HG03565 (cell line): ENCODE measurements at regions not wholly inside any gene's neighbourhood (a gene's known extent, or its start where the extent isn't known, plus 50 kb on each side); places are given as distances from the start of the nearest gene placed in this dataset.
"Not testable (repeated sequence)": the region's sequence is repeated elsewhere in the genome, so short reads cannot be mapped to it uniquely, and the experiment has no call there.

Experiments used
- ATAC-seq: cut with Tn5 transposase; IDR thresholded peaks from one replicate; pipeline ENCODE4 v1.9.1; 2021; ENCODE audit warnings: mild to moderate bottlenecking, moderate library complexity; ENCODE audit not compliant: unreplicated experiment

- no peak for ATAC-seq
Measured at GRCh38 chr9:17083258-17083657, 51.6 kb upstream of the CNTLN start.

DNA sequence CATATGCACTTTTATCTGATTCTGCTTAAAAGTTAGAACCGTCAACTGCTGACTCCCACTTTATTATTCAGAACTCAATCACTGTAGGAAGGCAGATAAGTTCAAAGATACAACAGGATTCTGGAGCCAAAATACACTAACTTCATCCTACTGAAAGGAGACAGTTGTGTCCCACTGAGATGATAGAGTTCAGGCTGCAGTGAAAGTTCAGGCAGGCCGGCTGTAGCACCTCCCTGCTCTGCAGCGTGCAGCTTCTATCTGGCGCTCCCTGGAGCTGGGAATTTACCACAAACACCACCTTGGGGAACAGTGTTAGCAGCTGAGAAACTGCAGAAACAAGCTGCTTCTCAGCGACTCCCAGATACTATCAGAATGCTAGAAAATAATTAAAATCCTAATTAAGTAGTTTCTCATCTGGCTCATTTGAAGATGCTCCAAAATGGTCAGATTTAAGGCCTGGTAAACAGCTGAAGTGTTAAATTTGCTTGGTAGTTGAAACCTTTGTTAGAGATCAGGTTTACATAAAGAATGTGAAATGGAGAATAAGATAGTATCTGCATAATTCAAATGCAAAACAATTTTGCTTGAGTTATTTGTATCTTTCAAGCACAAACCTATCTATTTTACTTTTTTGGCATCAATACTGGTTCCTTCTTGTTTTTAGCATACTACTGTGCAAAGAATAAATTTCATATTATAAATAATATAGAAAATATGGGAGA, 52.3 kb upstream of the CNTLN start:
- no peak for ATAC-seq

DNA sequence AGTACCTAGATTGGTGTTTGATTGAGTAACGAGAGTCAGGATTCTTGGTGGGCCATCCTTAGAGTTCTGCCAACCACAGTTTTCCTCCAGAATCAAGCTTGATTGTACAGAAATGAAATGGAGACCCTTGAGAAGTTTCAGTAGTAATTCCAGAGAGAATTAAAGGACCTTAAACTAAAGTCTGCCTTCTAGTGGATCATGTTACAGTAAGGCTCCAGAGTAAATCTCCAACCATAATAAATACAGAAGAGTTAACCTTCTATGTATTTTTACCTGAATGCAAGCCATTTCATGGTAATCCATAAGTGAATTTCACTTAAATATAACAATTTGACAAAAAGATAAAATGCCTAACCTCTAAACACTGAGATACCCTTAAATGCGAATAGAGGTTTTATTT, 53.0 kb upstream of the CNTLN start:
- no peak for ATAC-seq

DNA sequence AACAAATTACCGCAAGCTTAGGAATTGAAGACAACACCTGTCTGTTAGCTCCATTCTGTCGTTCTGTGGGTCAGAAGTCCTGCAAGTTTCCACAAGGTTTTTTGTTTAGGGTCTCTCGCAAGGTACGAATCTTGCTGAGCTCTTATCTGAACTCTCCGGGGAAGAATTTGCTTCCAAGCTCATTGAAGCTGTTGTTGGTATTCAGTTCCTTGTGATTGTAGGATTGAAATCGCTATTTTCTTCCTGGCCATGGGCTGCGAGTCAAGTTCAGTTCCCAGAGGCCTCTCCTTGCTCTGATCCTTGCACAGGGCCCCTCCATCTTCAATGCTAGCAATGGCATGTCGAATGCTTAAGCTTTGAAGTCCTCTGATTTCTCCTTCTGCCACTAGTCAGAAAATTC, 53.5 kb upstream of the CNTLN start:
- ATAC-seq, result no peak

DNA sequence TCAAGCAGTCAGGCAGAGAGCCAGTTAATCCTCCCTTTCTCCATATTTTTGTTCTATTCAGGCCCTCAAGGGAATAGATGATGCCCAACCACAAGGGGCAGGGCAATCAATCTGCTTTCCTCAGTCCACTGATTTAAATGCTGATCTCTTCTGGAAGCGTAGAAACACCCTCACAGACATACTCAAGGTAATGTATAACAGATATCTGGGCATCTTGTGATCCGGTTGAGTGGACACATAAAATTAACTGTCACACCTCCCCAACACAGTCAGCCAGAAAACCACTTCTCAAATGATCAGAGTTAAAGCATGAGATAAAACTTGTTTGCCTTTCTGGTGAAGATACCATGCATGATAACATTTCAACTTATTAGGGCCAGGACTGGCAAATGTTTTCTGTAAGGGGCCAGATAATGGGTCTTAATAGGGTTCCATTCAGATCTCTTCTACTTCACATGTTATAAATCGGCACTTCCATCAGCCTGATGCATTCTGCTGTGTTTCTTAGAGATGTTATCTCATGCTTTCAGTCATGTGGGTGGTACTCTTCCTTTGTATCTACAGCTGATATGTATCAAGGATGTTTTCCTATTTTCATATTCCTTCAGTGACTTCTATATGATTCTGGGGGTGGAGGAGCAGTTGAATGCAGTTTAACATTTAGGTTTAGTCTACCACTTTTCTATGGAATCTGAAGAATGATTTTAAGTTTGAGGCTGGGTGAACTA, 58.9 kb upstream of the CNTLN start:
- ATAC-seq, result no peak

DNA sequence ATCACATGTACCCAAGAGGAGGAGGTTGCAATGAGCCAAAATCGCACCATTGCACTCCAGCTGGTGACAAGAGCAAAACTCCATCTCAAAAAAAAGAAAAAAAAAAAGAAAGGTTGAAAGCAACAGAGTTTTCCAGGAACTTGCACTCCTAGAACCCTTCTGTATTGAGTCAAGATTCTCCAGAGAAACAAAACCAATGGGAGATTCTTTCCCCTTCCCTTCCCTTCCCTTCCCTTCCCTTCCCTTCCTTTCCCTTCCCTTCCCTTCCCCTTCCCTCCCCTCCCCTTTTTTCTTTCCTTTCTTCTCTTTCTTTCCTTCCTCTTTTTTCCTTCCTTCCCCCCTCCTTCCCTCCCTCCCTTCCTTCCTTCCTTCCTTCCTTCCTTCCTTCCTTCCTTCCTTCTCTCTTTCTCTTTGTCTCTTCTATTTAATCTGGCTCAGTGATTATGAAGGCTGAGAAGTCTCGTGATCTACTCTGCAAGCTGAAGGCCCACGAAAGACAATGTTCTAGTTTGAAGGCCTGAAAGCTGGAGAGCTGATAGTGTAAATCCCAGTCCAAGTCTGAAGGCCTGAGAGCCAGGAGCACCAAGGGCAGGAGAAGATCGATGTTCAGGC, 59.6 kb upstream of the CNTLN start:
- no peak for ATAC-seq

DNA sequence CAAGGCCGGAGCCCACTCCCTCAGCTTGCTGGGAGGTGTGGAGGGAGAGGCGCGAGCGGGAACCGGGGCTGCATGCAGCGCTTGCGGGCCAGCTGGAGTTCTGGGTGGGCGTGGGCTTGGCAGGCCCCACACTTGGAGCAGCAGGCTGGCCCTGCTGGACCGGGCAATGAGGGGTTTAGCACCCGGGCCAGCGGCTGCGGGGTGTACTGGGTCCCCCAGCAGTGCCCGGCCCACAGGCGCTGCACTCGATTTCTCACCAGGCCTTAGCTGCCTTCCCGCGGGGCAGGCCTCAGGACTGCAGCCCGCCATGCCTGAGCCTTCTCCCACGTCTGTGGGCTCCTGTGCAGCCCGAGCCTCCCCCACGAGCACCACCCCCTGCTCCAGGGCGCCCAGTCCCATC, 62.3 kb upstream of the CNTLN start:
- not testable (repeated sequence) for ATAC-seq

DNA sequence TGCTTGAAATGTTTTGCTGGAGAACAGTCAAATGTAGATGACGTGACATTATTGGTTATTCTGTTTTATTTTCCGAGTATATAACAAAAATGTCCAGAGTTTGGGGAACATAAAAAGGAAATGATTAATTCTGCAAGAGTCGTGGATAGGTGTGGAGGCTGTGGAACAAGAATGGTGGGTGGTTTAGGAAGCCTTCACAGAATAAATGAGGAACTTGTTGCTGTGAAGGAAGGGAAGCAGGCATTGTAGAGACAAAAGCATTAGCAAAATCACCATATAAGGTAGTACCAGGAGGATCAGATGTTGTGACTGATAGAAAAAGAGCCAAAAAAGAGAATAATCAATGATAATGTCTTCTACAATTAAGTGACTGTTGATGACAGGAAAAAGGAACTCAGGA, 66.2 kb upstream of the CNTLN start:
- no peak for ATAC-seq

DNA sequence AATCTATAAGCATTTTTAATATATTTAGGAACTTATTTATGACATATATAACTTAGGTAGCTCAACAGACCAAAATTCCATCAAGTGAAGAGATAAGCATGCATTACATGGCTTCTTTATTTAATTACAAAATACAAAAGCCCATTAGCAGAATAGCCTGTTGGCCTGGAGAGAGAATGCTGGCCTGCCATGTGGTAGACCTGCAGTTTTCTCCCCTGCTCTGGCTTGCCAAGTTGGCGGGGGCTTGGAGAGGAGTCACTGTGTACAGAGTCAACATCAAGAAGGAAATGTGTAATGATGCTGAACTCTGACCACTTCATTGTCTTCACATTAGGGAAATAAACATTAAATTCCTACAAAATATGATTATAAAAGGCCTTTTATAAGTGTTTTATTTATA, 69.8 kb upstream of the CNTLN start:
- no peak for ATAC-seq

DNA sequence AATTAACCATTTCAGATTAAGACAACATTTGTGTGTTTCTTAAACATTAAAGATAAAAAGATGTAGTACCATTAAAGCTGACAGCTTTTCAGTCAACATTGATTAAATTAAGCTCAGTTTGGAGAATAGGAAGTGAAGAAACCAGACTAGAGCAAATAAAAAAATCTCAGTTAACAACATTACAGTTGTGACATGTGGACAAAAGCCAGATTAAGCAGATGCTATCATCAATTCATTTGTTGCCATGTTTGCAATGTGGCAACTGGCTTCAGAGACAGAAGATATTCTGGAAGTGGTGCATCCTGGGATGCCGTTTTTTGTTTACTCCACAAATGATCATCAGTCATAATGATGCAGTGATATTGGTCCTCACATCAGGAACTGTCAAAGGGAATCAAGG, 70.3 kb upstream of the CNTLN start:
- no peak for ATAC-seq

- peak; percentile 91 for ATAC-seq
Measured at GRCh38 chr9:17063535-17064135, 71.2 kb upstream of the CNTLN start.

DNA sequence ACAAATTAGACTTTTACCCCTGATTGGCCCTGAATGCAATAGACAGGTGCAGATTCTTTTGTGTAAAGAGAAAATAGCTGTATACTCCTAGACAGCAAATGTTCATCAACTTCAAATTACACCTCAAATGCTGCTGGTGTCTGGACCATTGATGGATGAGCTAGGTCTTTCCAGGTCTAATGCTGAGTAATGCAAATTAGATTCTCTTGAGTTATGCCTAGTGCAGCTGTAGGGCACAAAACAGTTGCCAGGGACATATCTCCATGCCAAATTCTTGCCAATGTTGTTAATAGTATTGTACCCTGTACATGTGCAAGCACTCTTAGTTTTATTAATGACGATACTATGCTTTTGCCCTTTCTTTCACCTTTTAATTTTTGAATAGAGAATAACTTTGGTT, 72.3 kb upstream of the CNTLN start:
- no peak for ATAC-seq

GRCh38 chr9:17060450-17060849, 74.4 kb upstream of the CNTLN start:
- ATAC-seq, result no peak

GRCh38 chr9:17059465-17059864, 75.4 kb upstream of the CNTLN start:
- ATAC-seq, result no peak

GRCh38 chr9:17057729-17058128, 77.1 kb upstream of the CNTLN start:
- no peak for ATAC-seq

DNA sequence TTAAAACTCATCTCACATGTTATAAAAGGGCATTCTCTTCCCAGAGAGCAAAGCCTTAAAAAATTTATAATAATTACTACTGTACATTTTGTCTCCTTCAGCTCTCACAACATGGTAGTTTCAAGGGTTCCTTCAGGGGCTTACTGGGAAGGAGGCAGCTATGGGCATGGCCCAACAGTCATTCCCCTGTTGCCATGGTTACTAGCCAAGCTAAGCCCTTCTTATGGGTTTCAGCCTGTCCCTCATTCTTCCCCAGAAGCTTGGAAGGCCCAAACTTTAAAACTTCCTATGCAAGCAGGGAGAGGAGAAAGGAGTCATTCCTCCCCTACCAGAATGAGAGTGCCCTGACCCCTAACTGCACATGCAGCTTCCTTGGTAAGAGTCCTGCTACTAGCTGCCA, 82.2 kb upstream of the CNTLN start:
- no peak for ATAC-seq

DNA sequence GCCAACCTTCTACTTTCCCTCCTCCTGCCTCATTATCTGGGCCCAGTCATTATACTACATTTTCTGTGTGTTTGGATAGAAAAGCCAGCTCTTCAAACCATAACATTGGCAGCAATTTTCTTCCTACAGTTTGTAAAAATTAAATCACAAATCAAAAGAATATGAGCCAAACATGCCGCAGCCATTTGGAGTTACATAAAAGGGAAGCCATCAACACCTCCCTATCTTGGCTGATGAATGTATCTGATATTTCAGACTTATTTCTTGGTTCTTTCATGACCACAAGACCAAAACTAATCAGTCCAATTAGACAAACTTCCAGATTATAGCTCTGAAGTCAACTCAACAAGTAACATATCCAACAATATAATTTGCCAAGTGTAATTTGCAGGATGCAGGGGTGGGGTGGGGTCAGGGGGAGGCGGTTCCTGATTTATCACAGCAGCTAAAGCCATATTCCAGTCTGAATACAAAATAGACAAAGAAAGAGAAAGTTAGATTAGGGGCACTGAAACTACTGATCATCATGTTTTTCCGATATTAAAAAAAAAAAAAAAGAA, 89.4 kb upstream of the CNTLN start:
- ATAC-seq, result no peak

DNA sequence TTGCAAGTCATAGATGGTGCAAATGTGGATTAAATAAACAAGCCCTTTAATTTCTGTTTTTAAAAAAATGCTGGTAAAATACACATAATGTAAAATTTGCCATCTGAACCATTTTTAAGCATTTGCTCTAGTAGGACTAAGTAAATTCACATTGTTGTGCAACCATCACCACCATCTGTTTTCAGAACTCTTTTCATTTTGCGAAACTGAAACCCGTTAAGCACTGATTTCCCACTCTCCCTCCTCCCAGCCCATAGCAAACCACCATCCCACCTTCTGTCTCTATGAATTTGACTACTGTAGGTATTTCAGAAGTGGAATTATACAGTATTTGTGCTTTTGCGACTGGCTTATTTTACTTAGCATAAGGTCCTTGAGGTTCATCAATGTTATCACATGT, 103.3 kb upstream of the CNTLN start:
- no peak for ATAC-seq

GRCh38 chr9:17025281-17025680, 109.6 kb upstream of the CNTLN start:
- ATAC-seq, result no peak

DNA sequence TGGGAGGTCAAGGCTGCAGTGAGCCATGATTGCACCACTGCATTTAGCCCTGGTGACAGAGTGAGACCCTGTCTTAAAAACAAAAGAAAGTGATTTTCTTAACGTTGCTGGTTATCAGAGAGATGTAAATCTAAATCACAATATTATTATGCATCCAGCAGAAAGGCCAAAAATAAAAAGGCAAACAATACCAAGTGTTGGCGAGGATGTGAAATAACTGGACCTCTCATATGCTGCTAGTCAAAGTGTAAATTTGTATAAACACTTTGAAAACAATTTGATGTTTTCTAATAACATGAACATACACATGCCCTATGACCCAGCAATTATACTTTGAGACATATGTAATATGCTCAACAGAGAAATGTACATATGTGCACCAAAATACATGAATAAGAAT, 110.7 kb upstream of the CNTLN start:
- ATAC-seq, result no peak

- ATAC-seq, result no peak
Measured at GRCh38 chr9:17021387-17021970, 113.4 kb upstream of the CNTLN start.
